Lung microvascular endothelial cell (primary cell): ENCODE measurements at regions not wholly inside any gene's neighbourhood (a gene's known extent, or its start where the extent isn't known, plus 50 kb on each side); places are given as distances from the start of the nearest gene placed in this dataset.
"Not testable (repeated sequence)": the region's sequence is repeated elsewhere in the genome, so short reads cannot be mapped to it uniquely, and the experiment has no call there.

Source experiments
- DNase-seq, 2 donors: peaks; one replicate each; pipeline versions ENCODE4 v3.0.0 to v3.0.0-alpha.2; 2010; ENCODE audit warnings: low read depth in 2 of 2

GRCh38 chr2:176907341-176907740 lies 305.3 kb upstream of the HNRNPA3 start:
- DNase-seq = no peak

GRCh38 chr2:176910828-176911227 lies 301.8 kb upstream of the HNRNPA3 start:
- DNase-seq = no peak

- DNase-seq = no peak
Observed at GRCh38 chr2:176913955-176914354, 298.6 kb upstream of the HNRNPA3 start.

- peak in 1 of 2 donors; percentile 55 for DNase-seq
Observed at GRCh38 chr2:176914371-176914770, 298.2 kb upstream of the HNRNPA3 start.

GRCh38 chr2:176922545-176922944 lies 290.0 kb upstream of the HNRNPA3 start:
- not testable (repeated sequence) for DNase-seq

GRCh38 chr2:176923205-176923604 lies 289.4 kb upstream of the HNRNPA3 start:
- DNase-seq = no peak

- DNase-seq = no peak
Observed at GRCh38 chr2:176924909-176925534, 287.6 kb upstream of the HNRNPA3 start.

GRCh38 chr2:176926453-176926852 lies 286.1 kb upstream of the HNRNPA3 start:
- no peak for DNase-seq

- DNase-seq = not testable (repeated sequence)
Observed at GRCh38 chr2:176929387-176929786, 283.2 kb upstream of the HNRNPA3 start.

GRCh38 chr2:176931588-176932563 lies 280.7 kb upstream of the HNRNPA3 start:
- DNase-seq = peak; percentile 20 to 77

GRCh38 chr2:176934131-176934530 lies 278.5 kb upstream of the HNRNPA3 start:
- no peak for DNase-seq

- DNase-seq = peak in 1 of 2 donors; percentile 75
Observed at GRCh38 chr2:176934869-176935415, 277.7 kb upstream of the HNRNPA3 start.

GRCh38 chr2:176935543-176936102 lies 277.0 kb upstream of the HNRNPA3 start:
- DNase-seq = no peak

GRCh38 chr2:176936410-176936809 lies 276.2 kb upstream of the HNRNPA3 start:
- no peak for DNase-seq

GRCh38 chr2:176944998-176945397 lies 267.6 kb upstream of the HNRNPA3 start:
- no peak for DNase-seq

- DNase-seq = peak in 1 of 2 donors; percentile 13
Observed at GRCh38 chr2:176947754-176948153, 264.8 kb upstream of the HNRNPA3 start.

GRCh38 chr2:176951218-176951617 lies 261.4 kb upstream of the HNRNPA3 start:
- not testable (repeated sequence) for DNase-seq

- no peak for DNase-seq
Observed at GRCh38 chr2:176956791-176957190, 255.8 kb upstream of the HNRNPA3 start.

- DNase-seq = no peak
Observed at GRCh38 chr2:176959614-176960013, 253.0 kb upstream of the HNRNPA3 start.

- DNase-seq = no peak
Observed at GRCh38 chr2:176960061-176960460, 252.5 kb upstream of the HNRNPA3 start.

GRCh38 chr2:176960736-176961520 lies 251.7 kb upstream of the HNRNPA3 start:
- peak in 1 of 2 donors; percentile 17 for DNase-seq
